Neural cell (in vitro differentiated cells): ENCODE measurements at regions not wholly inside any gene's neighbourhood (a gene's known extent, or its start where the extent isn't known, plus 50 kb on each side); places are given as distances from the start of the nearest gene placed in this dataset.

Experiments
- H2AFZ ChIP-seq: fragments of 200-600, 300-800 bp; sonication (generic), shearing (Covaris generic); 2 replicates; pipeline ENCODE4 v1.6.0; 2014; ENCODE audit warnings: low read depth, mild to moderate bottlenecking, antibody characterized with exemption, low read length, moderate library complexity
- H3F3A ChIP-seq: fragments of 200-600 bp; shearing (Covaris generic); 2 replicates; pipeline ENCODE4 v1.6.1; 2016; ENCODE audit warnings: mild to moderate bottlenecking, moderate library complexity, mixed read lengths, antibody characterized with exemption, low read length; ENCODE audit not compliant: insufficient read depth, poor library complexity, severe bottlenecking
- H3K27ac ChIP-seq: fragments of 200-600, 300-800 bp; sonication (generic), shearing (Covaris generic); 2 replicates; pipeline ENCODE4 v1.5.1; 2014; ENCODE audit warnings: mild to moderate bottlenecking, low read length, moderate library complexity
- H3K27me3 ChIP-seq: fragments of 300-800, 200-600 bp; sonication (generic), shearing (Covaris generic); 2 replicates; pipeline ENCODE4 v1.6.0; 2014; ENCODE audit warnings: mild to moderate bottlenecking, low read depth, low read length, moderate library complexity; ENCODE audit not compliant: insufficient read depth
- H3K36me3 ChIP-seq: fragments of 300-800, 200-600 bp; sonication (generic), shearing (Covaris generic); 2 replicates; pipeline ENCODE4 v1.5.1; 2014; ENCODE audit warnings: mild to moderate bottlenecking, antibody characterized with exemption, low read length, moderate library complexity; ENCODE audit not compliant: insufficient read depth
- H3K4me2 ChIP-seq: fragments of 300-800, 200-600 bp; sonication (generic), shearing (Covaris generic); 2 replicates; pipeline ENCODE4 v1.6.0; 2014; ENCODE audit warnings: mild to moderate bottlenecking, low read length
- H3K4me3 ChIP-seq: fragments of 300-800, 200-600 bp; sonication (generic), shearing (Covaris generic); 2 replicates; pipeline ENCODE4 v1.5.1; 2014; ENCODE audit warnings: mild to moderate bottlenecking, low read length, moderate library complexity
- H3K79me2 ChIP-seq: fragments of 200-600 bp; shearing (Covaris generic); replicated peaks from 2 replicates; pipeline ENCODE4 v1.6.0; 2014; ENCODE audit warnings: mild to moderate bottlenecking, low read length, moderate library complexity; ENCODE audit not compliant: insufficient read depth
- H3K9ac ChIP-seq: fragments of 300-800, 200-600 bp; sonication (generic), shearing (Covaris generic); 2 replicates; pipeline ENCODE4 v1.6.1; 2016; ENCODE audit warnings: mild to moderate bottlenecking, low read length, mixed read lengths
- H3K9me2 ChIP-seq: fragments of 200-600 bp; shearing (Covaris generic); 2 replicates; pipeline ENCODE4 v1.6.1; 2016; ENCODE audit warnings: mild to moderate bottlenecking, low read length, mixed read lengths; ENCODE audit not compliant: insufficient read depth
- H3K9me3 ChIP-seq: fragments of 200-600, 300-800 bp; sonication (generic), shearing (Covaris generic); 2 replicates; pipeline ENCODE4 v1.6.1; 2016; ENCODE audit warnings: mild to moderate bottlenecking, mixed run types, low read length, moderate library complexity, mixed read lengths
- H4K20me1 ChIP-seq: fragments of 200-600 bp; shearing (Covaris generic); 2 replicates; pipeline ENCODE4 v1.6.1; 2016; ENCODE audit warnings: mild to moderate bottlenecking, mixed run types; ENCODE audit not compliant: insufficient read depth
- EP300 ChIP-seq: fragments of 450-650 bp; conservative IDR thresholded peaks from 2 replicates; pipeline ENCODE4 v1.6.1; 2014; ENCODE audit warnings: antibody characterized with exemption, mild to moderate bottlenecking, moderate library complexity; ENCODE audit not compliant: poor library complexity, severe bottlenecking
- EZH2 ChIP-seq: fragments of 200-600, 300-800 bp; shearing (Covaris generic), sonication (generic); IDR thresholded peaks from 2 replicates; pipeline ENCODE4 v1.6.1; 2014; ENCODE audit warnings: antibody characterized with exemption, low read length, borderline replicate concordance, mild to moderate bottlenecking; ENCODE audit not compliant: insufficient read depth, poor library complexity, severe bottlenecking
- MXI1 ChIP-seq: fragments of 450-650 bp; conservative IDR thresholded peaks from 2 replicates; pipeline ENCODE4 v1.6.1; 2014; ENCODE audit warnings: antibody characterized with exemption, mild to moderate bottlenecking; ENCODE audit not compliant: poor library complexity, severe bottlenecking
- POLR2AphosphoS5 ChIP-seq: IDR thresholded peaks from 2 replicates; pipeline ENCODE4 v1.6.1; 2012
- RAD21 ChIP-seq: fragments of 450-650 bp; conservative IDR thresholded peaks from 2 replicates; pipeline ENCODE4 v1.6.1; 2014; ENCODE audit warnings: antibody characterized with exemption, mild to moderate bottlenecking, moderate library complexity
- REST ChIP-seq: IDR thresholded peaks from 2 replicates; pipeline ENCODE4 v1.6.1; 2012; ENCODE audit warnings: borderline replicate concordance
- SMC3 ChIP-seq: fragments of 450-650 bp; conservative IDR thresholded peaks from 2 replicates; pipeline ENCODE4 v1.6.1; 2014; ENCODE audit warnings: antibody characterized with exemption, mild to moderate bottlenecking, moderate library complexity; ENCODE audit not compliant: poor library complexity
- TAF1 ChIP-seq: IDR thresholded peaks from 2 replicates; pipeline ENCODE4 v1.6.1; 2012; ENCODE audit warnings: low read depth
- TF ChIP-seq, protein P1 (sequence below): fragments of 450-650 bp; IDR thresholded peaks from 2 replicates; pipeline ENCODE4 v1.5.1; 2014; ENCODE audit warnings: antibody characterized with exemption, mild to moderate bottlenecking, moderate library complexity; ENCODE audit not compliant: poor library complexity, severe bottlenecking

DNA sequence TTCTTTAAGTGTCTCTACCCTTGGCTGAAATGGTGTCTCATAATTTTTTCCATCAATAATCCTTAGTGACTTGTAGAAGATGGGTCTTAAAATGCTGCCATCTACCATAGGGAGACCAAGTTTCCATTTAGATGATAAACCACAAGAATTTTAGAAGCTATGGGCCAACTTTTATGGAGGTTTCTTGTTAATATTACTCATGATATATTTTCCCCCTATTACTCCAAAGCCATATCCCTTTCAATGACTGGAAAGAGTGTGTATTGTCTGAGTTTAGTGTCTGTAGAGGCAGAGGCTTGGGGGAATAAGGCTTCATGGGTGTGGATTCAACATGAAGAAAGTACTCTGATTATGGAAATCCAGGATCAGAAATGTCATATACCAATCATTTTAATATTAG lies 507.3 kb upstream of the TNC start:
- Histone ChIP-seq H3K36me3 (no peaks in the 10 kb centered on the region), H3K9me2 (no peaks in the 10 kb centered on the region), H3K4me3 (no peak overlapping the region), H3K9me3 (no peaks in the 10 kb centered on the region), H3F3A (no peaks in the 10 kb centered on the region), H3K4me2 (no peak overlapping the region), H4K20me1 (no peaks in the 10 kb centered on the region), H3K9ac (no peak overlapping the region), H3K27me3 (no peaks in the 10 kb centered on the region), H3K27ac (no peak overlapping the region), H2AFZ (no peak overlapping the region), H3K79me2 (no peaks in the 10 kb centered on the region)
- TF ChIP-seq POLR2AphosphoS5 = no peak
- no peak for TF ChIP-seq EP300
- no peak for TF ChIP-seq MXI1
- TF ChIP-seq, protein P1, sequence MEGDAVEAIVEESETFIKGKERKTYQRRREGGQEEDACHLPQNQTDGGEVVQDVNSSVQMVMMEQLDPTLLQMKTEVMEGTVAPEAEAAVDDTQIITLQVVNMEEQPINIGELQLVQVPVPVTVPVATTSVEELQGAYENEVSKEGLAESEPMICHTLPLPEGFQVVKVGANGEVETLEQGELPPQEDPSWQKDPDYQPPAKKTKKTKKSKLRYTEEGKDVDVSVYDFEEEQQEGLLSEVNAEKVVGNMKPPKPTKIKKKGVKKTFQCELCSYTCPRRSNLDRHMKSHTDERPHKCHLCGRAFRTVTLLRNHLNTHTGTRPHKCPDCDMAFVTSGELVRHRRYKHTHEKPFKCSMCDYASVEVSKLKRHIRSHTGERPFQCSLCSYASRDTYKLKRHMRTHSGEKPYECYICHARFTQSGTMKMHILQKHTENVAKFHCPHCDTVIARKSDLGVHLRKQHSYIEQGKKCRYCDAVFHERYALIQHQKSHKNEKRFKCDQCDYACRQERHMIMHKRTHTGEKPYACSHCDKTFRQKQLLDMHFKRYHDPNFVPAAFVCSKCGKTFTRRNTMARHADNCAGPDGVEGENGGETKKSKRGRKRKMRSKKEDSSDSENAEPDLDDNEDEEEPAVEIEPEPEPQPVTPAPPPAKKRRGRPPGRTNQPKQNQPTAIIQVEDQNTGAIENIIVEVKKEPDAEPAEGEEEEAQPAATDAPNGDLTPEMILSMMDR = no peak
- no peak for TF ChIP-seq SMC3
- TF ChIP-seq RAD21 = no peak
- no peak for TF ChIP-seq REST
- TF ChIP-seq EZH2 = no peak
- no peak for TF ChIP-seq TAF1

- no peaks in the 10 kb centered on the region for H3K9me2 ChIP-seq
- H3K9me3 ChIP-seq = no peaks in the 10 kb centered on the region
- no peak overlapping the region for H3K4me3 ChIP-seq
- no peaks in the 10 kb centered on the region for H3K27me3 ChIP-seq
- no peak overlapping the region for H3K4me2 ChIP-seq
- H3K36me3 ChIP-seq = no peaks in the 10 kb centered on the region
- H3F3A ChIP-seq = no peaks in the 10 kb centered on the region
- no peak overlapping the region for H3K27ac ChIP-seq
- H3K9ac ChIP-seq = no peak overlapping the region
- H4K20me1 ChIP-seq = no peaks in the 10 kb centered on the region
- H3K79me2 ChIP-seq = no peaks in the 10 kb centered on the region
- no peak for TF ChIP-seq MXI1
- TF ChIP-seq, protein P1 = no peak
- no peak for TF ChIP-seq RAD21
- TF ChIP-seq REST = no peak
- TF ChIP-seq TAF1 = no peak
- no peak for TF ChIP-seq SMC3
- no peak for TF ChIP-seq POLR2AphosphoS5
- no peak for TF ChIP-seq EZH2
- no peak for TF ChIP-seq EP300
- no peak overlapping the region for H2AFZ ChIP-seq
Measured at GRCh38 chr9:115625954-115626353, 508.0 kb upstream of the TNC start.
